ENCODE measurements at regions not wholly inside any gene's neighbourhood (a gene's known extent, or its start where the extent isn't known, plus 50 kb on each side); places are given as distances from the start of the nearest gene placed in this dataset.

GRCh38 chr2:19843992-19844515 is 57.7 kb downstream of the TTC32 start:
- no peak for TF ChIP-seq CTCF (IDR thresholded peaks at IDR 0.05; ENCODE audit: unreplicated experiment)
- DNase-seq (ENCODE audit: unreplicated experiment): no peak
- CTCF ChIA-PET: no interaction called here
- no peaks in the 10 kb centered on the region for H3K9me3 Mint-ChIP-seq (ENCODE audit: unreplicated experiment)
- no peak overlapping the region for H3K27ac Mint-ChIP-seq (ENCODE audit: low read depth, unreplicated experiment)
- intact Hi-C loops (cut with micrococcal nuclease): no loop called here
- H3K27me3 Mint-ChIP-seq (ENCODE audit: insufficient read depth, unreplicated experiment): no peaks in the 10 kb centered on the region
- BruUV-seq (replicated peaks): no TSS peak
- POLR2A ChIA-PET: no interaction called here
- H3K4me3 Mint-ChIP-seq (ENCODE audit: unreplicated experiment): no peak overlapping the region
- no peaks in the 10 kb centered on the region for H3K36me3 Mint-ChIP-seq (ENCODE audit: insufficient read depth, unreplicated experiment)
- no peaks in the 10 kb centered on the region for H3K4me1 Mint-ChIP-seq (ENCODE audit: insufficient read depth, unreplicated experiment)

- ChIA-PET CTCF (no interaction called here), POLR2A (no interaction called here)
- BruUV-seq (replicated peaks): no TSS peak
- no peak for TF ChIP-seq CTCF (IDR thresholded peaks at IDR 0.05; ENCODE audit: unreplicated experiment)
- Mint-ChIP-seq H3K4me3 (ENCODE audit: unreplicated experiment) (no peak overlapping the region), H3K9me3 (ENCODE audit: unreplicated experiment) (no peaks in the 10 kb centered on the region), H3K27me3 (ENCODE audit: insufficient read depth, unreplicated experiment) (no peaks in the 10 kb centered on the region), H3K27ac (ENCODE audit: low read depth, unreplicated experiment) (no peak overlapping the region), H3K36me3 (ENCODE audit: insufficient read depth, unreplicated experiment) (no peaks in the 10 kb centered on the region), H3K4me1 (ENCODE audit: insufficient read depth, unreplicated experiment) (no peaks in the 10 kb centered on the region)
- intact Hi-C loops (cut with micrococcal nuclease): no loop called here
- no peak for DNase-seq (ENCODE audit: unreplicated experiment)
These were observed 59.7 kb downstream of the TTC32 start for GRCh38 chr2:19841918-19842693.

GRCh38 chr2:19839438-19839837 is 62.3 kb downstream of the TTC32 start:
- no TSS peak for BruUV-seq (replicated peaks)

More at GRCh38 chr2:19839438-19839837, 62.3 kb downstream of the TTC32 start:
- ChIA-PET POLR2A (interaction anchor here (0.6 to 1.2 kb wide), 2 partner anchors 9 to 26 kb away, joined by 3 to 4 read pairs; no protein-coding TSS in a partner anchor), CTCF (interaction anchor here (0.9 kb wide), 1 partner anchor 43 kb away, joined by 4 read pairs; no protein-coding TSS in a partner anchor)
- H3K27ac Mint-ChIP-seq (ENCODE audit: low read depth, unreplicated experiment): no peak overlapping the region
- no peaks in the 10 kb centered on the region for H3K4me1 Mint-ChIP-seq (ENCODE audit: insufficient read depth, unreplicated experiment)
- intact Hi-C loops (cut with micrococcal nuclease): no loop called here
- no peak for TF ChIP-seq CTCF (IDR thresholded peaks at IDR 0.05; ENCODE audit: unreplicated experiment)
- H3K36me3 Mint-ChIP-seq (ENCODE audit: insufficient read depth, unreplicated experiment): no peaks in the 10 kb centered on the region
- no peaks in the 10 kb centered on the region for H3K27me3 Mint-ChIP-seq (ENCODE audit: insufficient read depth, unreplicated experiment)
- no peak overlapping the region for H3K4me3 Mint-ChIP-seq (ENCODE audit: unreplicated experiment)
- no peaks in the 10 kb centered on the region for H3K9me3 Mint-ChIP-seq (ENCODE audit: unreplicated experiment)
- DNase-seq (ENCODE audit: unreplicated experiment): no peak
